ENCODE measurements at regions not wholly inside any gene's neighbourhood (a gene's known extent, or its start where the extent isn't known, plus 50 kb on each side); places are given as distances from the start of the nearest gene placed in this dataset.

DNA sequence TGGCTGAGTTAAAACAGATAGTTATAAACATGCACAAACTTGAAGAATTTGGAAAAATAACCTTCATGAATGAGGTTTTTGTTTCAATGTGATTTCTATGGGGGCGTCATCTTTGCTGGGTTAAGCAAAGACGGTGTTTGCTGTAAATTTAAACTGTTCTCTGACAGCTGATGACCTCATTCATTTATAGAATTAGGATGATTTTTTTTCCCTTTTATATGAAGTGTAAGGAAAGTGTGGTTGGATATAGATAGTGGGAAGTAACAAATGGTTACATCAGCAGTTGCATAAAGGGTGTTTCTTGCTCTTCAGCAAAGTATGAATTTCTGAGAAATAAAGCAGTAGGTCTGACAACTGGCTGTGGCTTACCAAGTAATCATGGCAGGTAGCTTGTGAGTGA, 137.2 kb upstream of the CENPW start:
- no peaks in the 10 kb centered on the region for H3K4me1 Mint-ChIP-seq (ENCODE audit: insufficient read depth, unreplicated experiment)
- no peaks in the 10 kb centered on the region for H3K9me3 Mint-ChIP-seq (ENCODE audit: unreplicated experiment)
- intact Hi-C loops (cut with micrococcal nuclease): no loop called here
- H3K27me3 Mint-ChIP-seq (ENCODE audit: insufficient read depth, unreplicated experiment): no peaks in the 10 kb centered on the region
- ChIA-PET CTCF (no interaction called here), POLR2A (no interaction called here)
- no peak overlapping the region for H3K4me3 Mint-ChIP-seq (ENCODE audit: unreplicated experiment)
- no peak for DNase-seq (ENCODE audit: unreplicated experiment)
- BruUV-seq (replicated peaks): no TSS peak
- H3K36me3 Mint-ChIP-seq (ENCODE audit: insufficient read depth, unreplicated experiment): no peaks in the 10 kb centered on the region
- no peak overlapping the region for H3K27ac Mint-ChIP-seq (ENCODE audit: low read depth, unreplicated experiment)
- no peak for TF ChIP-seq CTCF (IDR thresholded peaks at IDR 0.05; ENCODE audit: unreplicated experiment)

- ChIA-PET POLR2A (no interaction called here), CTCF (no interaction called here)
- intact Hi-C loops (cut with micrococcal nuclease): no loop called here
- no peak for DNase-seq (ENCODE audit: unreplicated experiment)
- Mint-ChIP-seq H3K36me3 (ENCODE audit: insufficient read depth, unreplicated experiment) (no peaks in the 10 kb centered on the region), H3K27me3 (ENCODE audit: insufficient read depth, unreplicated experiment) (no peaks in the 10 kb centered on the region), H3K4me3 (ENCODE audit: unreplicated experiment) (no peak overlapping the region), H3K4me1 (ENCODE audit: insufficient read depth, unreplicated experiment) (no peaks in the 10 kb centered on the region), H3K27ac (ENCODE audit: low read depth, unreplicated experiment) (no peak overlapping the region), H3K9me3 (ENCODE audit: unreplicated experiment) (no peaks in the 10 kb centered on the region)
- TF ChIP-seq CTCF (IDR thresholded peaks at IDR 0.05; ENCODE audit: unreplicated experiment): no peak
- BruUV-seq (replicated peaks): no TSS peak
Measured at GRCh38 chr6:126204126-126204525, 135.8 kb upstream of the CENPW start.

GRCh38 chr6:126204598-126204997, 135.3 kb upstream of the CENPW start:
- CTCF ChIA-PET: no interaction called here
- peak; percentile 7 for DNase-seq (ENCODE audit: unreplicated experiment)
- TF ChIP-seq CTCF (IDR thresholded peaks at IDR 0.05; ENCODE audit: unreplicated experiment): no peak

GRCh38 chr6:126206504-126207246, 133.2 kb upstream of the CENPW start:
- H3K9me3 Mint-ChIP-seq (ENCODE audit: unreplicated experiment): no peaks in the 10 kb centered on the region
- no peaks in the 10 kb centered on the region for H3K27me3 Mint-ChIP-seq (ENCODE audit: insufficient read depth, unreplicated experiment)
- no peak overlapping the region for H3K27ac Mint-ChIP-seq (ENCODE audit: low read depth, unreplicated experiment)
- no peak for TF ChIP-seq CTCF (IDR thresholded peaks at IDR 0.05; ENCODE audit: unreplicated experiment)
- intact Hi-C loops (cut with micrococcal nuclease): no loop called here
- no peaks in the 10 kb centered on the region for H3K36me3 Mint-ChIP-seq (ENCODE audit: insufficient read depth, unreplicated experiment)
- DNase-seq (ENCODE audit: unreplicated experiment): no peak
- no peak overlapping the region for H3K4me3 Mint-ChIP-seq (ENCODE audit: unreplicated experiment)
- H3K4me1 Mint-ChIP-seq (ENCODE audit: insufficient read depth, unreplicated experiment): no peaks in the 10 kb centered on the region
- POLR2A ChIA-PET: no interaction called here
- BruUV-seq (replicated peaks): no TSS peak
- CTCF ChIA-PET: no interaction called here

More at GRCh38 chr6:126204598-126204997, 135.3 kb upstream of the CENPW start:
- Mint-ChIP-seq H3K4me1 (ENCODE audit: insufficient read depth, unreplicated experiment) (no peaks in the 10 kb centered on the region), H3K27ac (ENCODE audit: low read depth, unreplicated experiment) (no peak overlapping the region), H3K36me3 (ENCODE audit: insufficient read depth, unreplicated experiment) (no peaks in the 10 kb centered on the region), H3K9me3 (ENCODE audit: unreplicated experiment) (no peaks in the 10 kb centered on the region), H3K27me3 (ENCODE audit: insufficient read depth, unreplicated experiment) (no peaks in the 10 kb centered on the region), H3K4me3 (ENCODE audit: unreplicated experiment) (no peak overlapping the region)
- intact Hi-C loops (cut with micrococcal nuclease): no loop called here
- BruUV-seq (replicated peaks): no TSS peak
- POLR2A ChIA-PET: no interaction called here
